ENCODE measurements at regions not wholly inside any gene's neighbourhood (a gene's known extent, or its start where the extent isn't known, plus 50 kb on each side); places are given as distances from the start of the nearest gene placed in this dataset.

- TF ChIP-seq, protein P1, sequence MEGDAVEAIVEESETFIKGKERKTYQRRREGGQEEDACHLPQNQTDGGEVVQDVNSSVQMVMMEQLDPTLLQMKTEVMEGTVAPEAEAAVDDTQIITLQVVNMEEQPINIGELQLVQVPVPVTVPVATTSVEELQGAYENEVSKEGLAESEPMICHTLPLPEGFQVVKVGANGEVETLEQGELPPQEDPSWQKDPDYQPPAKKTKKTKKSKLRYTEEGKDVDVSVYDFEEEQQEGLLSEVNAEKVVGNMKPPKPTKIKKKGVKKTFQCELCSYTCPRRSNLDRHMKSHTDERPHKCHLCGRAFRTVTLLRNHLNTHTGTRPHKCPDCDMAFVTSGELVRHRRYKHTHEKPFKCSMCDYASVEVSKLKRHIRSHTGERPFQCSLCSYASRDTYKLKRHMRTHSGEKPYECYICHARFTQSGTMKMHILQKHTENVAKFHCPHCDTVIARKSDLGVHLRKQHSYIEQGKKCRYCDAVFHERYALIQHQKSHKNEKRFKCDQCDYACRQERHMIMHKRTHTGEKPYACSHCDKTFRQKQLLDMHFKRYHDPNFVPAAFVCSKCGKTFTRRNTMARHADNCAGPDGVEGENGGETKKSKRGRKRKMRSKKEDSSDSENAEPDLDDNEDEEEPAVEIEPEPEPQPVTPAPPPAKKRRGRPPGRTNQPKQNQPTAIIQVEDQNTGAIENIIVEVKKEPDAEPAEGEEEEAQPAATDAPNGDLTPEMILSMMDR (IDR thresholded peaks at IDR 0.05): no peak
- no peak for TF ChIP-seq SIN3A (IDR thresholded peaks at IDR 0.05; ENCODE audit: borderline replicate concordance, insufficient read depth, low read depth, low read length)
- TF ChIP-seq POLR2AphosphoS5 (IDR thresholded peaks at IDR 0.05; ENCODE audit: low read depth, low read length): no peak
- TF ChIP-seq TCF7L2 (IDR thresholded peaks at IDR 0.05; ENCODE audit: low read depth, low read length): no peak
Observed at GRCh38 chr6:113317442-113317841, 539.7 kb upstream of the MARCKS start.
